ENCODE measurements at regions not wholly inside any gene's neighbourhood (a gene's known extent, or its start where the extent isn't known, plus 50 kb on each side); places are given as distances from the start of the nearest gene placed in this dataset.

GRCh38 chr5:161230221-161230620 is 316.3 kb downstream of the GABRB2 start:
- TF ChIP-seq GATA3 (IDR thresholded peaks at IDR 0.05; ENCODE audit: low read depth, low read length) (no peak), GATA2 (IDR thresholded peaks at IDR 0.05; ENCODE audit: low read depth, low read length) (no peak)

Data from SH-SY5Y (cell line).